ENCODE measurements at regions not wholly inside any gene's neighbourhood (a gene's known extent, or its start where the extent isn't known, plus 50 kb on each side); places are given as distances from the start of the nearest gene placed in this dataset.

- no peak for TF ChIP-seq POLR2A (IDR thresholded peaks at IDR 0.05; ENCODE audit: low read depth, low read length)
- no peak for TF ChIP-seq POLR2AphosphoS5 (IDR thresholded peaks at IDR 0.05; ENCODE audit: low read depth, low read length)
- TF ChIP-seq POU2F2 (IDR thresholded peaks at IDR 0.05; ENCODE audit: low read depth, low read length) = no peak
- TF ChIP-seq PAX5 (IDR thresholded peaks at IDR 0.05; ENCODE audit: insufficient read depth, low read length, severe bottlenecking) = no peak
- TF ChIP-seq TAF1 (IDR thresholded peaks at IDR 0.05; ENCODE audit: low read depth, low read length) = no peak
Observed at GRCh38 chr10:113427236-113427735, 125.6 kb upstream of the HABP2 start.

Measured in GM12891 (cell line).